Neuronal stem cell (in vitro differentiated cells): ENCODE measurements at regions not wholly inside any gene's neighbourhood (a gene's known extent, or its start where the extent isn't known, plus 50 kb on each side); places are given as distances from the start of the nearest gene placed in this dataset.
"Not testable (repeated sequence)": the region's sequence is repeated elsewhere in the genome, so short reads cannot be mapped to it uniquely, and the experiment has no call there.

Experiments
- DNase-seq: peaks from one replicate; pipeline ENCODE4 v3.0.0-alpha.2; 2013; ENCODE audit warnings: low spot score
- H2AFZ ChIP-seq: one replicate; pipeline ENCODE4 v1.6.1; 2013; ENCODE audit warnings: mild to moderate bottlenecking, low read length, inconsistent platforms
- H2AK5ac ChIP-seq: 2 replicates; pipeline ENCODE4 v1.6.1; 2013; ENCODE audit warnings: low read depth, mild to moderate bottlenecking, inconsistent platforms, low read length, moderate library complexity, mixed read lengths
- H2BK120ac ChIP-seq: 2 replicates; pipeline ENCODE4 v1.6.1; 2013; ENCODE audit warnings: low read depth, mild to moderate bottlenecking, inconsistent platforms, low read length, moderate library complexity, mixed read lengths
- H2BK12ac ChIP-seq: one replicate; pipeline ENCODE4 v1.6.1; 2013; ENCODE audit warnings: low read length, inconsistent platforms
- H2BK15ac ChIP-seq: 2 replicates; pipeline ENCODE4 v1.6.1; 2013; ENCODE audit warnings: mild to moderate bottlenecking, low read length, inconsistent platforms, mixed read lengths
- H2BK5ac ChIP-seq: one replicate; pipeline ENCODE4 v1.6.1; 2013; ENCODE audit warnings: inconsistent platforms, mild to moderate bottlenecking, low read length, moderate library complexity
- H3K14ac ChIP-seq: one replicate; pipeline ENCODE4 v1.6.1; 2013; ENCODE audit warnings: low read length, inconsistent platforms
- H3K18ac ChIP-seq: 2 replicates; pipeline ENCODE4 v1.6.1; 2013; ENCODE audit warnings: low read length, inconsistent platforms
- H3K23ac ChIP-seq: 2 replicates; pipeline ENCODE4 v1.6.1; 2013; ENCODE audit warnings: low read depth, mild to moderate bottlenecking, mixed read lengths, low read length, inconsistent platforms; ENCODE audit not compliant: poor library complexity
- H3K27ac ChIP-seq: replicated peaks from 3 replicates; pipeline ENCODE4 v1.5.1; 2013; ENCODE audit warnings: low read length, inconsistent platforms
- H3K27me3 ChIP-seq, 3 experiments: 2 replicates each; pipeline ENCODE4 v1.6.1; 2013; ENCODE audit warnings: low read length in 3 of 3, mild to moderate bottlenecking in 2 of 3, inconsistent platforms in 1 of 3, low read depth in 1 of 3, mixed read lengths in 1 of 3, moderate library complexity in 1 of 3; ENCODE audit not compliant: control insufficient read depth in 3 of 3, insufficient read depth in 3 of 3
- H3K36me3 ChIP-seq, 2 donors: replicated peaks in 1 of 2; 2 replicates each; pipeline ENCODE4 v1.6.1; 2013; ENCODE audit warnings: low read length in 2 of 2; ENCODE audit not compliant: control insufficient read depth in 2 of 2, insufficient read depth in 2 of 2
- H3K4ac ChIP-seq: 2 replicates; pipeline ENCODE4 v1.6.1; 2013; ENCODE audit warnings: inconsistent platforms, mild to moderate bottlenecking, low read length, moderate library complexity
- H3K4me1 ChIP-seq, 2 donors: 1 replicate in 1 of 2; 2 replicates in 1 of 2; pipeline ENCODE4 v1.6.1; 2013; ENCODE audit warnings: low read length in 2 of 2, low read depth in 1 of 2; ENCODE audit not compliant: control insufficient read depth in 2 of 2, insufficient read depth in 1 of 2
- H3K4me2 ChIP-seq: one replicate; pipeline ENCODE4 v1.6.1; 2013; ENCODE audit warnings: mild to moderate bottlenecking, low read length, inconsistent platforms; ENCODE audit not compliant: insufficient read depth, poor library complexity, severe bottlenecking
- H3K4me3 ChIP-seq, 2 donors: 2 replicates each; pipeline ENCODE4 v1.5.1; 2013; ENCODE audit warnings: low read length in 2 of 2, mild to moderate bottlenecking in 2 of 2, inconsistent platforms in 1 of 2, moderate library complexity in 1 of 2
- H3K79me1 ChIP-seq: one replicate; pipeline ENCODE4 v1.6.1; 2013; ENCODE audit warnings: low read depth, mild to moderate bottlenecking, inconsistent platforms, low read length, moderate library complexity
- H3K9ac ChIP-seq: one replicate; pipeline ENCODE4 v1.6.1; 2013; ENCODE audit warnings: mild to moderate bottlenecking, low read depth, low read length, inconsistent platforms; ENCODE audit not compliant: poor library complexity
- H3K9me3 ChIP-seq, 2 donors: replicated peaks in 1 of 2; 2 replicates each; pipeline versions ENCODE3 to v1.6.1; 2013; ENCODE audit warnings: low read length in 2 of 2, mild to moderate bottlenecking in 2 of 2, inconsistent platforms in 1 of 2, low read depth in 1 of 2, mixed read lengths in 1 of 2, moderate library complexity in 1 of 2; ENCODE audit not compliant: control insufficient read depth in 2 of 2, insufficient read depth in 1 of 2
- H4K8ac ChIP-seq: one replicate; pipeline ENCODE4 v1.6.1; 2013; ENCODE audit warnings: low read depth, mild to moderate bottlenecking, inconsistent platforms, low read length, moderate library complexity
- H4K91ac ChIP-seq: one replicate; pipeline ENCODE4 v1.6.1; 2013; ENCODE audit warnings: low read length, low read depth, mild to moderate bottlenecking, inconsistent platforms; ENCODE audit not compliant: poor library complexity
- WGBS, 2 donors: extraction: QIAGEN DNeasy Blood & Tissue Kit; methylation state at CpG; one replicate each; pipeline ENCODE4 v1.1.7; 2013; ENCODE audit warnings: missing lambda C conversion rate in 2 of 2, mixed read lengths in 1 of 2; ENCODE audit not compliant: insufficient read length in 2 of 2, insufficient replicate concordance in 1 of 2; ENCODE audit errors: extremely low coverage in 2 of 2; 5-methylcytosine and 5-hydroxymethylcytosine counted together

GRCh38 chr2:144770616-144771230 is 250.8 kb upstream of the ZEB2 start:
- Histone ChIP-seq H2BK120ac (no peak overlapping the region), H3K9me3 (no peaks in the 10 kb centered on the region), H2BK15ac (no peak overlapping the region), H3K36me3 (no peaks in the 10 kb centered on the region), H4K8ac (no peak overlapping the region), H3K23ac (no peak overlapping the region), H3K4me2 (no peak overlapping the region), H3K27ac (no peak overlapping the region), H3K4ac (no peak overlapping the region), H3K79me1 (no peaks in the 10 kb centered on the region), H3K9ac (no peak overlapping the region), H2BK5ac (no peak overlapping the region), H2AFZ (no peak overlapping the region), H3K27me3 (no peaks in the 10 kb centered on the region), H3K18ac (no peak overlapping the region), H3K4me1 (peaks cover 0 to 4% of the 10 kb centered on the region in 2 donors), H3K14ac (no peak overlapping the region), H4K91ac (no peak overlapping the region), H2BK12ac (no peak overlapping the region), H3K4me3 (no peak overlapping the region), H2AK5ac (no peak overlapping the region)
- no peak for DNase-seq
- no CpG with 5 or more reads among the region's 6 CpGs for WGBS, 2 donors

DNA sequence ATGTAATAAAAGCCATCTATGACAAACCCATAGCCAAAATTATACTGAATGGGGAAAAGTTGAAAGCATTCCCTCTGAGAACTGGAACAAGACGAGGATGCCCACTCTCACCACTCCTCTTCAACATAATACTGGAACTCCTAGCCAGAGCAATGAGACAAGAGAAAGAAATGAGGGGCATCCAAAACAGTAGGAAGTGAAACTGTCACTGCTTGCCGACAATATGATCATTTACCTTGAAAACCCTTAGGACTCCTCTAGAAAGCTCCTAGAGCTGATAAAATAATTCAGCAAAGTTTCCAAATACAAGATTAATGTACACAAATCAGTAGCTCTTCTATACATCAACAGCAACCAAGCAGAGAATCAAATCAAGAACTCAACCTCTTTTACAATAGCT is 241.0 kb upstream of the ZEB2 start:
- H3K4me2 ChIP-seq, H3K9me3 ChIP-seq, H2BK120ac ChIP-seq, H3K4me3 ChIP-seq, H3K36me3 ChIP-seq, H3K27me3 ChIP-seq, H3K23ac ChIP-seq, H2BK5ac ChIP-seq, H3K27ac ChIP-seq, H2BK15ac ChIP-seq, H2AK5ac ChIP-seq, H3K14ac ChIP-seq, H2AFZ ChIP-seq, H3K4me1 ChIP-seq, H4K91ac ChIP-seq, H4K8ac ChIP-seq, H3K9ac ChIP-seq, H3K18ac ChIP-seq, H3K4ac ChIP-seq, DNase-seq, H2BK12ac ChIP-seq, H3K79me1 ChIP-seq: not testable (repeated sequence)
- no CpG with 5 or more reads among the region's 2 CpGs for WGBS, 2 donors

GRCh38 chr2:144759746-144760145 is 239.8 kb upstream of the ZEB2 start:
- no peak overlapping the region for H3K4ac ChIP-seq
- no peaks in the 10 kb centered on the region for H3K27me3 ChIP-seq
- H2BK5ac ChIP-seq = no peak overlapping the region
- no peak overlapping the region for H2AK5ac ChIP-seq
- no peak overlapping the region for H3K9ac ChIP-seq
- no peaks in the 10 kb centered on the region for H3K36me3 ChIP-seq
- H3K79me1 ChIP-seq = no peaks in the 10 kb centered on the region
- H4K91ac ChIP-seq = no peak overlapping the region
- H4K8ac ChIP-seq = no peak overlapping the region
- H3K27ac ChIP-seq = no peak overlapping the region
- no peak overlapping the region for H3K18ac ChIP-seq
- no peak overlapping the region for H3K4me3 ChIP-seq
- no peak overlapping the region for H2BK120ac ChIP-seq
- no peaks in the 10 kb centered on the region for H3K4me1 ChIP-seq
- no peak overlapping the region for H3K23ac ChIP-seq
- DNase-seq = no peak
- H3K9me3 ChIP-seq = no peaks in the 10 kb centered on the region
- H2BK12ac ChIP-seq = no peak overlapping the region
- H2AFZ ChIP-seq = no peak overlapping the region
- H2BK15ac ChIP-seq = no peak overlapping the region
- no peak overlapping the region for H3K4me2 ChIP-seq
- H3K14ac ChIP-seq = no peak overlapping the region

DNA sequence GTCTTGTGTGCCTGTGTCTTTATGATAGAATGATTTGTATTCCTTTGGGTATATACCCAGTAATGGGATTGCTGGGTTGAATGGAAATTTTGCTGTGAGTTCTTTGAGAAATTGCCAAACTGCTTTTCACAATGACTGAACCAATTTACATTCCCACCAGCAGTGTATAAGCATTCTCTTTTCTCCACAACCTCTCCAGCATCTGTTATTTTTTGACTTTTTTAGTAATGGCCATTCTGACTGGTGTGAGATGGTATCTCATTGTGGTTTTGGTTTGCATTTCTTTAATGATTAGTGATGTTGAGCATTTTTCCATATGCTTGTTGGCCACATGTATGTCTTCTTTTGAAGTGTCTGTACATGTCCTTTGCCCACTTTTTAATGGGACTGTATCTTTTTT is 238.3 kb upstream of the ZEB2 start:
- DNase-seq, H3K36me3 ChIP-seq, H2AFZ ChIP-seq, H2AK5ac ChIP-seq, H3K4me1 ChIP-seq, H3K18ac ChIP-seq, H4K8ac ChIP-seq, H3K4me2 ChIP-seq, H3K23ac ChIP-seq, H3K9me3 ChIP-seq, H3K27me3 ChIP-seq, H3K9ac ChIP-seq, H2BK12ac ChIP-seq, H3K4ac ChIP-seq, H3K14ac ChIP-seq, H3K27ac ChIP-seq, H2BK15ac ChIP-seq, H2BK5ac ChIP-seq, H3K79me1 ChIP-seq, H2BK120ac ChIP-seq, H3K4me3 ChIP-seq, H4K91ac ChIP-seq: not testable (repeated sequence)
